IMR-90 (cell line): ENCODE measurements at regions not wholly inside any gene's neighbourhood (a gene's known extent, or its start where the extent isn't known, plus 50 kb on each side); places are given as distances from the start of the nearest gene placed in this dataset.
A peak's percentile ranks its signal among the peaks of the same experiment; 100 is the strongest.

Experiments
- ATAC-seq: fragments of 200-7000 bp; cut with Tn5 transposase; 2 replicates; pipeline ENCODE4 v1.9.1; 2020; ENCODE audit warnings: low read depth, mild to moderate bottlenecking, moderate library complexity
- BruUV-seq: library from RNA; stranded (reverse); fragments of 400-500 nt; replicated peaks from 2 replicates; lab custom pipeline; 2021; lab: Mats Ljungman, UMichigan
- CTCF ChIA-PET: fragments of 300-600 bp; formaldehyde crosslinking; extraction: SDS; loops from one replicate; lab custom pipeline; 2021; ENCODE audit warnings: antibody characterized with exemption; lab: Yijun Ruan, JAX
- POLR2A ChIA-PET: fragments of 300-600 bp; sonication (Branson Sonifier 250); formaldehyde crosslinking; loops from one replicate; lab custom pipeline; 2022; ENCODE audit warnings: antibody characterized with exemption; ENCODE audit not compliant: unreplicated experiment; lab: Charles Lee
- DNase-seq: peaks from one replicate; pipeline ENCODE4 v3.0.0; 2013
- H2AFZ ChIP-seq: replicated peaks from 2 replicates; pipeline ENCODE3; 2013; ENCODE audit warnings: low read length, mild to moderate bottlenecking; ENCODE audit not compliant: poor library complexity
- H2AK5ac ChIP-seq: 2 replicates; pipeline ENCODE4 v1.6.1; 2013; ENCODE audit warnings: low read depth, low read length, inconsistent platforms
- H2AK9ac ChIP-seq: replicated peaks from 2 replicates; pipeline ENCODE3; 2013; ENCODE audit warnings: mild to moderate bottlenecking, low read depth, low read length, moderate library complexity; ENCODE audit not compliant: poor library complexity
- H2BK120ac ChIP-seq: 2 replicates; pipeline ENCODE4 v1.6.1; 2013; ENCODE audit warnings: low read depth, low read length, inconsistent platforms
- H2BK15ac ChIP-seq: 3 replicates; pipeline ENCODE4 v1.6.1; 2013; ENCODE audit warnings: low read depth, low read length, inconsistent platforms
- H2BK20ac ChIP-seq: 2 replicates; pipeline ENCODE4 v1.6.1; 2013; ENCODE audit warnings: low read depth, mild to moderate bottlenecking, inconsistent platforms, low read length, moderate library complexity
- H2BK5ac ChIP-seq: 2 replicates; pipeline ENCODE4 v1.6.1; 2013; ENCODE audit warnings: mild to moderate bottlenecking, low read depth, low read length, inconsistent platforms; ENCODE audit not compliant: poor library complexity, severe bottlenecking
- H3K14ac ChIP-seq: replicated peaks from 2 replicates; pipeline ENCODE4 v1.6.1; 2013; ENCODE audit warnings: low read depth, low read length, inconsistent platforms
- H3K18ac ChIP-seq: 2 replicates; pipeline ENCODE4 v1.6.1; 2013; ENCODE audit warnings: low read depth, low read length, control low read depth
- H3K23ac ChIP-seq: 2 replicates; pipeline ENCODE4 v1.6.1; 2013; ENCODE audit warnings: low read depth, low read length, inconsistent platforms
- H3K27ac ChIP-seq: 2 replicates; pipeline ENCODE4 v1.5.1; 2013; ENCODE audit warnings: mild to moderate bottlenecking, control low read depth, low read length; ENCODE audit not compliant: insufficient read depth
- H3K27me3 ChIP-seq: 2 replicates; pipeline ENCODE4 v1.6.1; 2013; ENCODE audit warnings: low read length; ENCODE audit not compliant: control insufficient read depth, insufficient read depth
- H3K36me3 ChIP-seq: 2 replicates; pipeline ENCODE4 v1.6.1; 2013; ENCODE audit warnings: low read length, mixed read lengths; ENCODE audit not compliant: control insufficient read depth, insufficient read depth
- H3K4ac ChIP-seq: 2 replicates; pipeline ENCODE4 v1.6.1; 2013; ENCODE audit warnings: low read depth, low read length, inconsistent platforms
- H3K4me1 ChIP-seq: 2 replicates; pipeline ENCODE4 v1.6.1; 2013; ENCODE audit warnings: low read length, mixed read lengths; ENCODE audit not compliant: control insufficient read depth, insufficient read depth
- H3K4me2 ChIP-seq: 2 replicates; pipeline ENCODE4 v1.6.1; 2013; ENCODE audit warnings: low read depth, mild to moderate bottlenecking, control low read depth, low read length, moderate library complexity
- H3K4me3 ChIP-seq: 2 replicates; pipeline ENCODE4 v1.5.1; 2013; ENCODE audit warnings: low read depth, mild to moderate bottlenecking, control low read depth, low read length, moderate library complexity; ENCODE audit not compliant: insufficient read depth
- H3K56ac ChIP-seq: 2 replicates; pipeline ENCODE4 v1.6.1; 2013; ENCODE audit warnings: low read length, inconsistent platforms; ENCODE audit not compliant: insufficient read depth; ENCODE audit errors: extremely low read depth
- H3K79me1 ChIP-seq, 2 experiments: 2 replicates each; pipeline ENCODE4 v1.6.1; 2013; ENCODE audit warnings: low read length in 2 of 2, inconsistent platforms in 1 of 2, low read depth in 1 of 2
- H3K9ac ChIP-seq: 2 replicates; pipeline ENCODE4 v1.6.1; 2013; ENCODE audit warnings: low read depth, low read length, control low read depth
- H3K9me1 ChIP-seq: 2 replicates; pipeline ENCODE4 v1.6.1; 2013; ENCODE audit warnings: low read length, inconsistent platforms; ENCODE audit not compliant: insufficient read depth
- H3K9me3 ChIP-seq: 2 replicates; pipeline ENCODE4 v1.6.1; 2013; ENCODE audit warnings: low read length; ENCODE audit not compliant: control insufficient read depth, insufficient read depth
- H4K20me1 ChIP-seq: 2 replicates; pipeline ENCODE4 v1.6.1; 2013; ENCODE audit warnings: low read length, inconsistent platforms; ENCODE audit not compliant: insufficient read depth
- H4K5ac ChIP-seq: 2 replicates; pipeline ENCODE4 v1.6.1; 2013; ENCODE audit warnings: mild to moderate bottlenecking, low read depth, low read length, control low read depth
- H4K8ac ChIP-seq, 2 experiments: 2 replicates each; pipeline ENCODE4 v1.6.1; 2013; ENCODE audit warnings: low read depth in 2 of 2, low read length in 2 of 2, control low read depth in 1 of 2, inconsistent platforms in 1 of 2
- H4K91ac ChIP-seq: 2 replicates; pipeline ENCODE4 v1.6.1; 2013; ENCODE audit warnings: low read depth, low read length, inconsistent platforms; ENCODE audit not compliant: insufficient read depth
- BHLHE40 ChIP-seq: fragments of 150-350 bp; IDR thresholded peaks from 2 replicates; pipeline ENCODE4 v1.6.1; 2016; ENCODE audit warnings: mild to moderate bottlenecking, low read depth, low read length
- CEBPB ChIP-seq: IDR thresholded peaks from 2 replicates; pipeline ENCODE4 v1.6.1; 2012; ENCODE audit warnings: low read depth, low read length, improper control_type of control experiment
- CHD1 ChIP-seq: IDR thresholded peaks from 2 replicates; pipeline ENCODE4 v1.6.1; 2012; ENCODE audit warnings: low read depth, low read length, improper control_type of control experiment
- FOS ChIP-seq: fragments of 150-350 bp; IDR thresholded peaks from 2 replicates; pipeline ENCODE4 v1.6.1; 2016; ENCODE audit warnings: low read depth, low read length
- MAFK ChIP-seq: IDR thresholded peaks from 2 replicates; pipeline ENCODE4 v1.6.1; 2012; ENCODE audit warnings: low read depth, low read length, improper control_type of control experiment
- MAZ ChIP-seq: IDR thresholded peaks from 2 replicates; pipeline ENCODE4 v1.6.1; 2012; ENCODE audit warnings: low read depth, mild to moderate bottlenecking, low read length, improper control_type of control experiment, moderate library complexity, borderline replicate concordance
- MXI1 ChIP-seq: IDR thresholded peaks from 2 replicates; pipeline ENCODE4 v1.6.1; 2012; ENCODE audit warnings: low read depth, mild to moderate bottlenecking, low read length, moderate library complexity, borderline replicate concordance
- NFE2L2 ChIP-seq: fragments of 150-350 bp; IDR thresholded peaks from 2 replicates; pipeline ENCODE4 v1.6.1; 2016; ENCODE audit warnings: low read depth, mild to moderate bottlenecking, low read length
- POLR2A ChIP-seq: IDR thresholded peaks from 2 replicates; pipeline ENCODE4 v1.6.1; 2012; ENCODE audit warnings: mild to moderate bottlenecking, low read depth, low read length
- RAD21 ChIP-seq: IDR thresholded peaks from 2 replicates; pipeline ENCODE4 v1.6.1; 2012; ENCODE audit warnings: low read length, improper control_type of control experiment
- RCOR1 ChIP-seq: IDR thresholded peaks from 2 replicates; pipeline ENCODE4 v1.6.1; 2012; ENCODE audit warnings: mild to moderate bottlenecking, low read length, improper control_type of control experiment; ENCODE audit not compliant: insufficient replicate concordance
- RFX5 ChIP-seq: IDR thresholded peaks from 2 replicates; pipeline ENCODE4 v1.8.0; 2012; ENCODE audit warnings: low read depth, mild to moderate bottlenecking, low read length, moderate library complexity
- SMC3 ChIP-seq: fragments of 150-350 bp; IDR thresholded peaks from 2 replicates; pipeline ENCODE4 v1.6.1; 2016; ENCODE audit warnings: low read depth, mild to moderate bottlenecking, antibody characterized with exemption, low read length, moderate library complexity
- WGBS, 2 experiments: methylation state at CpG; one replicate each; pipeline versions ENCODE4 v1.1.5 to v1.1.7; 2013; ENCODE audit warnings: missing lambda C conversion rate in 2 of 2; ENCODE audit not compliant: insufficient read length in 1 of 2; ENCODE audit errors: extremely low coverage in 2 of 2; 5-methylcytosine and 5-hydroxymethylcytosine counted together
- dilution Hi-C: fragments of 300-500 bp; cut with HindIII; formaldehyde crosslinking; loops from one replicate; pipeline ENCODE4 v1.14.3; 2018; ENCODE audit warnings: low sequenced_read_pairs; ENCODE audit not compliant: unreplicated experiment
- in situ Hi-C: fragments of 300-500 bp; cut with MboI; formaldehyde crosslinking; loops from 3 replicates; pipeline ENCODE4 v1.14.3; 2019; ENCODE audit warnings: low sequenced_read_pairs, inconsistent platforms, mixed read lengths
- intact Hi-C: fragments of 100-400 bp; cut with micrococcal nuclease; formaldehyde crosslinking; loops from 2 replicates; pipeline ENCODE4 v1.10.0; 2022
- TF ChIP-seq, protein P1 (sequence below): fragments of 150-350 bp; IDR thresholded peaks from 2 replicates; pipeline ENCODE4 v1.6.1; 2016; ENCODE audit warnings: low read depth, mild to moderate bottlenecking, low read length, moderate library complexity, borderline replicate concordance
- TF ChIP-seq, protein P2 (sequence below): fragments of 150-350 bp; IDR thresholded peaks from 2 replicates; pipeline ENCODE4 v1.6.1; 2017; ENCODE audit warnings: mild to moderate bottlenecking, antibody characterized with exemption, low read length, low read depth

DNA sequence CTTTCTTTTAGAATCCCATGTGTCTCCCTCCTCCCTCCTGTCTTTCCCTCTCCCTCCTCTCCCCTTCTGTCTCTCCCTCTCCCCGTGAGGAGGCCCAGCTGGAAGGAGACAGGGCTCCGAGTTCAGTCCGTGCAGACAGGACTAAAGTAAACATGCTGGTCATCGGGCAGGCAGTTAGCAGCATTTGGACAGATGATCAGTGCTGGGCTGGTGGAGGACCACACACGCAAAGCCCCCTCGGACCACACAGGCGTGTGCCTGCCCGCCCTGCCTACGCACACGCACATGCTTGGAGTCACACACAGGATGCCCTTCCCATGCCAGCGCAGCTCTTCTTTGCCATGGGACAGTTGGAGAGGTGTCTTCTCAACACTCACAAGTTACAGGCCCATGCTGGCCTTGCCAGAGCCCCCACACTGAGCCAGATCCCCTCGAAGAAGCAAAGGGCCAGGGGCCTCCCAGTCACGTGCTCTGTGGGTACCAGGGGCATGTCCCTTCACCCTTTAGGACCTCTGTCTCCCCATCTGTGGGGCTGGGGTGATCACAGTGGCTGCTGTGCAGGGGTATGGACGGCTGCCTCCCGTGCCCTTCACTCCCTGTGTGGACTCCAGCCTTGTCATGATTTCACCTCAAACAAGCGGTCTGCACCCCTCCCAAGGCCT is 215.7 kb upstream of the FOXF1 start (continued):
- TF ChIP-seq, protein P1, sequence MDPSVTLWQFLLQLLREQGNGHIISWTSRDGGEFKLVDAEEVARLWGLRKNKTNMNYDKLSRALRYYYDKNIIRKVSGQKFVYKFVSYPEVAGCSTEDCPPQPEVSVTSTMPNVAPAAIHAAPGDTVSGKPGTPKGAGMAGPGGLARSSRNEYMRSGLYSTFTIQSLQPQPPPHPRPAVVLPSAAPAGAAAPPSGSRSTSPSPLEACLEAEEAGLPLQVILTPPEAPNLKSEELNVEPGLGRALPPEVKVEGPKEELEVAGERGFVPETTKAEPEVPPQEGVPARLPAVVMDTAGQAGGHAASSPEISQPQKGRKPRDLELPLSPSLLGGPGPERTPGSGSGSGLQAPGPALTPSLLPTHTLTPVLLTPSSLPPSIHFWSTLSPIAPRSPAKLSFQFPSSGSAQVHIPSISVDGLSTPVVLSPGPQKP: no peak
- 0 out of 2 replicates have a peak, but pooled peaks have one; percentile 17 for TF ChIP-seq MAFK

DNA sequence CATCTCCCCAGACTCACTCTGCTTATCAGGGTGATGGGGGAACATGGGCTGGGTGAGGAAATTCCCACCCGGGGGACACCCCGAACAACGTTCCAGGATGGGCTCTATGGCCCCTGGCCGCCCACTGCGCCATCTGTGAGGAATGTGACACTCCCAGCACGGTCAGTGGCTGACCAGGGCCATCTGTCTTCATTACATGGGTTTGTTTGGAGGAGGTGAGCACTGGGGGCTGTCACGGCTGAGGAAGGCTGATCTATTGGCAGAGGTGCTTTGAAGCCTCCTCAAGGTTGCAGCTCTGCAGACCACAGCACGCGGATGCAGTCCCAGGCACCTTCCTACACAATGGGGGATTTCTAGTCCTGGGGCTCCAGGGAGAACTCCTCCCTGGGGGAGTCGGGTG is 214.1 kb upstream of the FOXF1 start:
- DNase-seq (no peak), ATAC-seq (no peak)
- no peak overlapping the region for H3K4me3 ChIP-seq
- H4K20me1 ChIP-seq: no peaks in the 10 kb centered on the region
- no peak overlapping the region for H2AFZ ChIP-seq
- H4K91ac ChIP-seq: peak overlapping the region; percentile 99
- no peak for TF ChIP-seq MXI1
- no peak for TF ChIP-seq RAD21
- no peak for TF ChIP-seq POLR2A
- TF ChIP-seq MAFK: no peak
- TF ChIP-seq NFE2L2: no peak
- TF ChIP-seq CEBPB: no peak
- no peak for TF ChIP-seq FOS
- TF ChIP-seq BHLHE40: no peak
- TF ChIP-seq RCOR1: no peak
- TF ChIP-seq RFX5: no peak
- TF ChIP-seq, protein P2, sequence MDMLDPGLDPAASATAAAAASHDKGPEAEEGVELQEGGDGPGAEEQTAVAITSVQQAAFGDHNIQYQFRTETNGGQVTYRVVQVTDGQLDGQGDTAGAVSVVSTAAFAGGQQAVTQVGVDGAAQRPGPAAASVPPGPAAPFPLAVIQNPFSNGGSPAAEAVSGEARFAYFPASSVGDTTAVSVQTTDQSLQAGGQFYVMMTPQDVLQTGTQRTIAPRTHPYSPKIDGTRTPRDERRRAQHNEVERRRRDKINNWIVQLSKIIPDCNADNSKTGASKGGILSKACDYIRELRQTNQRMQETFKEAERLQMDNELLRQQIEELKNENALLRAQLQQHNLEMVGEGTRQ: no peak
- TF ChIP-seq CHD1: no peak
- TF ChIP-seq SMC3: no peak
- no peak for TF ChIP-seq MAZ
- no peaks in the 10 kb centered on the region for H3K27me3 ChIP-seq
- 100% methylated on average over 4 of the region's 10 CpGs; no CpG with 5 or more reads in 1 of the 2 experiments for WGBS, 2 experiments
- in situ Hi-C loops (loop anchor here (10.0 kb wide), 1 partner anchor 71 kb away; no protein-coding TSS in a partner anchor), intact Hi-C loops (no loop called here), dilution Hi-C loops (no loop called here)
- H2AK5ac ChIP-seq: peak overlapping the region; percentile 97
- no peaks in the 10 kb centered on the region for H3K36me3 ChIP-seq
- H3K27ac ChIP-seq: peak overlapping the region; percentile 91
- H2AK9ac ChIP-seq: no peak overlapping the region
- H2BK20ac ChIP-seq: peak overlapping the region; percentile 97
- no peak overlapping the region for H3K4me2 ChIP-seq
- no peaks in the 10 kb centered on the region for H3K9me3 ChIP-seq
- peak overlapping the region; percentile 33 for H4K5ac ChIP-seq
- H3K79me1 ChIP-seq: peaks cover 17 to 73% of the 10 kb centered on the region in 2 experiments; a peak in 3 of 4 replicates
- peak overlapping the region; percentile 3; the same call in 2 of the 3 replicates for H2BK15ac ChIP-seq
- peak overlapping the region; percentile 98 for H3K23ac ChIP-seq
- POLR2A ChIA-PET: no interaction called here
- H2BK5ac ChIP-seq: peak overlapping the region; percentile 90
- H2BK120ac ChIP-seq: peak overlapping the region; percentile 100
- peaks cover 52% of the 10 kb centered on the region for H3K9me1 ChIP-seq
- BruUV-seq: no TSS peak
- H3K18ac ChIP-seq: peak overlapping the region; percentile 82
- peak overlapping the region; percentile 53 to 97; a peak in 2 of 4 replicates for H4K8ac ChIP-seq
- CTCF ChIA-PET: no interaction called here
- peak overlapping the region; percentile 99 for H3K4ac ChIP-seq
- H3K56ac ChIP-seq: peak overlapping the region; percentile 89; the same call in 1 of the 2 replicates
- no peak overlapping the region for H3K9ac ChIP-seq
- H3K4me1 ChIP-seq: peaks cover 59% of the 10 kb centered on the region
- H3K14ac ChIP-seq: peak overlapping the region; percentile 95
